GM23338 (cell line): ENCODE measurements at regions not wholly inside any gene's neighbourhood (a gene's known extent, or its start where the extent isn't known, plus 50 kb on each side); places are given as distances from the start of the nearest gene placed in this dataset.

Experiments
- ATAC-seq: fragments of 200-7000 bp; cut with Tn5 transposase; 3 replicates; pipeline ENCODE4 v1.9.1; 2020
- DNase-seq: peaks from one replicate; pipeline ENCODE4 v3.0.0-alpha.2; 2015; ENCODE audit warnings: low spot score
- H2AFZ ChIP-seq: fragments of 200-600 bp; sonication (generic); 2 replicates; pipeline ENCODE4 v1.8.0; 2016; ENCODE audit warnings: antibody characterized with exemption, mild to moderate bottlenecking, moderate library complexity
- H3F3A ChIP-seq: fragments of 200-600 bp; sonication (generic); replicated peaks from 2 replicates; pipeline ENCODE4 v1.8.0; 2017; ENCODE audit warnings: antibody characterized with exemption, mixed run types, low read depth
- H3K27ac ChIP-seq: fragments of 200-600 bp; sonication (generic); 2 replicates; pipeline ENCODE4 v1.6.1; 2016; ENCODE audit warnings: low read depth
- H3K27me3 ChIP-seq: fragments of 200-600 bp; sonication (generic); 2 replicates; pipeline ENCODE4 v1.8.0; 2016; ENCODE audit warnings: mild to moderate bottlenecking, mixed run types, moderate library complexity; ENCODE audit not compliant: insufficient read depth
- H3K36me3 ChIP-seq: fragments of 200-600 bp; sonication (generic); 2 replicates; pipeline ENCODE4 v1.8.0; 2016; ENCODE audit warnings: mild to moderate bottlenecking; ENCODE audit not compliant: insufficient read depth
- H3K4me1 ChIP-seq: fragments of 200-600 bp; sonication (generic); 2 replicates; pipeline ENCODE4 v1.8.0; 2016; ENCODE audit warnings: mild to moderate bottlenecking, moderate library complexity; ENCODE audit not compliant: insufficient read depth
- H3K4me2 ChIP-seq: fragments of 200-600 bp; sonication (generic); 2 replicates; pipeline ENCODE4 v1.7.1; 2017; ENCODE audit warnings: mixed run types
- H3K4me3 ChIP-seq: fragments of 200-600 bp; sonication (generic); 2 replicates; pipeline ENCODE4 v1.6.1; 2016; ENCODE audit warnings: mixed run types
- H3K79me2 ChIP-seq: fragments of 200-600 bp; sonication (generic); replicated peaks from 2 replicates; pipeline ENCODE4 v1.8.0; 2017; ENCODE audit warnings: mild to moderate bottlenecking; ENCODE audit not compliant: insufficient read depth
- H3K9me2 ChIP-seq: fragments of 200-600 bp; sonication (generic); 2 replicates; pipeline ENCODE4 v1.8.0; 2017; ENCODE audit not compliant: insufficient read depth
- H4K20me1 ChIP-seq: fragments of 200-600 bp; sonication (generic); replicated peaks from 2 replicates; pipeline ENCODE4 v1.8.0; 2017; ENCODE audit warnings: mild to moderate bottlenecking; ENCODE audit not compliant: insufficient read depth
- H3K27ac Mint-ChIP-seq: 2 replicates; pipeline ENCODE4 v1.8.0; 2020; ENCODE audit warnings: inconsistent platforms, mild to moderate bottlenecking, moderate library complexity, mixed read lengths
- H3K27me3 Mint-ChIP-seq: 3 replicates; pipeline ENCODE4 v1.8.0; 2022; ENCODE audit warnings: low read depth, mild to moderate bottlenecking, moderate library complexity, mixed read lengths, inconsistent platforms; ENCODE audit not compliant: insufficient read depth, poor library complexity
- H3K36me3 Mint-ChIP-seq: 3 replicates; pipeline ENCODE4 v1.8.0; 2021; ENCODE audit warnings: low read depth, mild to moderate bottlenecking, inconsistent platforms, moderate library complexity, mixed read lengths
- H3K4me1 Mint-ChIP-seq: 3 replicates; pipeline ENCODE4 v1.8.0; 2020; ENCODE audit warnings: mild to moderate bottlenecking, inconsistent platforms, mixed read lengths
- H3K4me3 Mint-ChIP-seq: 3 replicates; pipeline ENCODE4 v1.8.0; 2021; ENCODE audit warnings: moderate library complexity, mild to moderate bottlenecking, inconsistent platforms, mixed read lengths
- H3K9me3 Mint-ChIP-seq: 3 replicates; pipeline ENCODE4 v1.8.0; 2020; ENCODE audit warnings: moderate library complexity, mild to moderate bottlenecking, inconsistent platforms, mixed read lengths
- EZH2 ChIP-seq: fragments of 200-600 bp; sonication (generic); IDR thresholded peaks from one replicate; pipeline ENCODE4 v1.8.0; 2017; ENCODE audit warnings: antibody characterized with exemption, mild to moderate bottlenecking, low read depth; ENCODE audit not compliant: unreplicated experiment
- NANOG ChIP-seq: IDR thresholded peaks from 2 replicates; pipeline ENCODE4 v1.6.1; 2016; ENCODE audit warnings: antibody characterized with exemption, borderline replicate concordance
- POLR2AphosphoS5 ChIP-seq: IDR thresholded peaks from 2 replicates; pipeline ENCODE4 v1.6.1; 2016; ENCODE audit warnings: antibody characterized with exemption, low read depth
- REST ChIP-seq: IDR thresholded peaks from one replicate; pipeline ENCODE4 v1.6.1; 2018; ENCODE audit warnings: antibody characterized with exemption; ENCODE audit not compliant: unreplicated experiment
- STAT1 ChIP-seq: IDR thresholded peaks from one replicate; pipeline ENCODE4 v1.6.1; 2016; ENCODE audit warnings: antibody characterized with exemption; ENCODE audit not compliant: unreplicated experiment
- ZNF114 ChIP-seq: fragments of 250-450 bp; sonication (Bioruptor Pico); IDR thresholded peaks from 2 replicates; pipeline ENCODE4 v1.5.0; 2020; ENCODE audit warnings: mild to moderate bottlenecking, moderate library complexity
- ZNF462 ChIP-seq: fragments of 250-450 bp; sonication (Bioruptor Pico); IDR thresholded peaks from 2 replicates; pipeline ENCODE4 v1.5.0; 2020; ENCODE audit warnings: mild to moderate bottlenecking, moderate library complexity
- TF ChIP-seq, protein P1 (sequence below), 2 experiments: fragments of 200-600 bp in 1 of 2; sonication (generic) in 1 of 2; conservative IDR thresholded peaks; 2 replicates each; pipeline versions ENCODE4 v1.5.1 to v1.6.1; 2016 to 2017; ENCODE audit warnings: antibody characterized with exemption in 2 of 2, low read depth in 2 of 2, mild to moderate bottlenecking in 2 of 2, moderate library complexity in 1 of 2
- TF ChIP-seq, protein P2 (sequence below): IDR thresholded peaks from 2 replicates; pipeline ENCODE4 v1.6.1; 2016; ENCODE audit warnings: antibody characterized with exemption

DNA sequence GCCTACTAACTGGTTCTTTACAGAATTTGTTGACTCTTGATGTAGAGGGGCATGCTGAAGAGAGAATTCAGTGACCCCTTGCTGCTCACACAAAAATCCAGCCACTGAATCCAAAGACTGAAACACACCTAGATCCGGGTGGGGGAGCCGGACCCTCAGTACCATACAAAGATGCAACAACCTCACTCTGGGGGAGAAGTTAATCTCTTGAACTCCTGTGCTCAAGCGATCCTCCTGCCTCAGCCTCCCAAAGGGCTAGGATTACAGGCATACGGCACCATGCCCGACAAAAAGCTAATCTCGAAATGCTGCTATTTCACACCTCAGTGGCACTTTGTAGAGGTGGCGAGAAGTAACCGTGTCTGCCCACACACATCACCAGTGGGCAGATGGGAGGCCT is 88.8 kb upstream of the HELT start:
- Histone ChIP-seq H4K20me1 (no peaks in the 10 kb centered on the region), H3K4me2 (no peak overlapping the region), H2AFZ (no peak overlapping the region), H3K27me3 (no peaks in the 10 kb centered on the region), H3K4me1 (no peaks in the 10 kb centered on the region), H3K9me2 (no peaks in the 10 kb centered on the region), H3K27ac (no peak overlapping the region), H3F3A (no peaks in the 10 kb centered on the region), H3K36me3 (no peaks in the 10 kb centered on the region), H3K79me2 (no peaks in the 10 kb centered on the region), H3K4me3 (no peak overlapping the region)
- Mint-ChIP-seq H3K4me3 (no peak overlapping the region), H3K9me3 (peaks cover 20% of the 10 kb centered on the region), H3K36me3 (peaks cover 8% of the 10 kb centered on the region; the same call in 2 of the 3 replicates), H3K27ac (no peak overlapping the region), H3K27me3 (no peaks in the 10 kb centered on the region), H3K4me1 (no peaks in the 10 kb centered on the region)
- no peak for TF ChIP-seq REST
- TF ChIP-seq STAT1: no peak
- TF ChIP-seq ZNF114 (CRISPR knock-in tag): no peak
- TF ChIP-seq POLR2AphosphoS5: no peak
- TF ChIP-seq, protein P1, sequence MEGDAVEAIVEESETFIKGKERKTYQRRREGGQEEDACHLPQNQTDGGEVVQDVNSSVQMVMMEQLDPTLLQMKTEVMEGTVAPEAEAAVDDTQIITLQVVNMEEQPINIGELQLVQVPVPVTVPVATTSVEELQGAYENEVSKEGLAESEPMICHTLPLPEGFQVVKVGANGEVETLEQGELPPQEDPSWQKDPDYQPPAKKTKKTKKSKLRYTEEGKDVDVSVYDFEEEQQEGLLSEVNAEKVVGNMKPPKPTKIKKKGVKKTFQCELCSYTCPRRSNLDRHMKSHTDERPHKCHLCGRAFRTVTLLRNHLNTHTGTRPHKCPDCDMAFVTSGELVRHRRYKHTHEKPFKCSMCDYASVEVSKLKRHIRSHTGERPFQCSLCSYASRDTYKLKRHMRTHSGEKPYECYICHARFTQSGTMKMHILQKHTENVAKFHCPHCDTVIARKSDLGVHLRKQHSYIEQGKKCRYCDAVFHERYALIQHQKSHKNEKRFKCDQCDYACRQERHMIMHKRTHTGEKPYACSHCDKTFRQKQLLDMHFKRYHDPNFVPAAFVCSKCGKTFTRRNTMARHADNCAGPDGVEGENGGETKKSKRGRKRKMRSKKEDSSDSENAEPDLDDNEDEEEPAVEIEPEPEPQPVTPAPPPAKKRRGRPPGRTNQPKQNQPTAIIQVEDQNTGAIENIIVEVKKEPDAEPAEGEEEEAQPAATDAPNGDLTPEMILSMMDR (conservative IDR thresholded peaks at IDR 0.05; ENCODE audit: low read depth in 2 of 2): no peak
- TF ChIP-seq EZH2: no peak
- TF ChIP-seq ZNF462 (CRISPR knock-in tag): no peak
- TF ChIP-seq NANOG: no peak
- TF ChIP-seq, protein P2, sequence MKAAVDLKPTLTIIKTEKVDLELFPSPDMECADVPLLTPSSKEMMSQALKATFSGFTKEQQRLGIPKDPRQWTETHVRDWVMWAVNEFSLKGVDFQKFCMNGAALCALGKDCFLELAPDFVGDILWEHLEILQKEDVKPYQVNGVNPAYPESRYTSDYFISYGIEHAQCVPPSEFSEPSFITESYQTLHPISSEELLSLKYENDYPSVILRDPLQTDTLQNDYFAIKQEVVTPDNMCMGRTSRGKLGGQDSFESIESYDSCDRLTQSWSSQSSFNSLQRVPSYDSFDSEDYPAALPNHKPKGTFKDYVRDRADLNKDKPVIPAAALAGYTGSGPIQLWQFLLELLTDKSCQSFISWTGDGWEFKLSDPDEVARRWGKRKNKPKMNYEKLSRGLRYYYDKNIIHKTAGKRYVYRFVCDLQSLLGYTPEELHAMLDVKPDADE: no peak
- DNase-seq (no peak), ATAC-seq (no peak)
